Middle frontal gyrus (tissue), 1 donor: ENCODE measurements at regions not wholly inside any gene's neighbourhood (a gene's known extent, or its start where the extent isn't known, plus 50 kb on each side); places are given as distances from the start of the nearest gene placed in this dataset.

Source experiments
- DNase-seq: peaks from one replicate; pipeline ENCODE4 v3.0.0-alpha.2; 2015; ENCODE audit warnings: low spot score; ENCODE audit errors: extremely low spot score

DNA sequence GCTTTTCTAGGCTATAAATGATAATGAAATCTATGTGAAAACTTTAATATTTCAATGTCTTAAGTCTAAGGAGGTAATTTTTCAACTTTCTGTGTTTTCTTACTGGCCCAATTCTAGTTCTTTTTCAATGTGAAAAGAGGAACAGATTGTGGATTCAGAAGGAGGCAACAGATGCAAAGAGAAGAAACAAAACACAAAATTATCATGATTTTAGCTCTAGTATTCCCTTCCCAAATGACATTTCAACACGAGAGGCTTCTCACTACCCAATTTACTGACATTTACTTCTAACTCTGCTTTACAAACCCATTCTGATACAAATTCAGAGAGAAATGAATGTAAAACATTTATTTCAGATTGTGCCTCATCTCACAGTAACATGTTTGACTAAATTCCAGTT, 169.4 kb downstream of the WT1 start:
- no peak for DNase-seq

DNA sequence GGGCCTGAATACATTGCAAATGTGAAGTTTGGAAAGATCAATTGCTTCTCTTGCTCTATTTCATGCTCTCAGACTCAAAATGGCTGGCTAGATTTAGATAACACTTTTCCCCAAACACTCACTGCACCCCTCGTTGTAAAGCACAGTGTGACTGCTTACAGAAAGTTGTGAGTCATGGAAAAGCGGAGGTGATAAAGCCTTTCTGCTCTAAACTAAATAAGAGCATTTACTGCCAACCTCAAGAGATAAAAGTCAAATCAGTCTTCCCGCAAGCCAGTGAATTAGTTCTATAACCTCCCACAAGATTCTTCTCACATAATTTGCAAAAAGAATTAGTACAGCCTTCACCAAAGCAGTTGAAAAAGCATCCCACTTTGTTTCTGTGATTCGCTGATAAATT, 168.7 kb downstream of the WT1 start:
- DNase-seq: no peak

DNA sequence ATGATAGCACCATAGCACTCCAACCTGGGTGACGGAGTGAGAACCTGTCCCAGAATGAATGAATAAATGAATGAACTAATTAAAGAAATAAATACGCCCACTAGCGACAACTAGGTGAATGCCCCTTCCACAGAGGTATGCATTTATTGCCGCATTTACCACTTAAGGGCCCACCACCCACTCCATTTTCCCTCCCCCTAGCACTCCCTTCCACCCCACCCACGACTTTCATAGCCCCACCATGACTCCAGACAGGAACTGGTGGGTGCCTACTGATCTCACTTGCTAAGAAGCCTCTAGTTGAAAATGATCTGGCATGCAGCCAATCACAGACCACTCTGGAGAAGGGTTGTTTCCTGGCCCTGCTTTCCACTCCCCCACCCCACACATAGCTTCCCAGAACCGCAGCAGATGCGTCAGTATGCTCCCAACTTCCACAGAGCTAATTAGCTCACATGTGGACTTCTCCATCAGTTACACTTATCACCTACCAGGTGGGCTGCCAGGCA, 167.6 kb downstream of the WT1 start:
- DNase-seq: no peak

DNA sequence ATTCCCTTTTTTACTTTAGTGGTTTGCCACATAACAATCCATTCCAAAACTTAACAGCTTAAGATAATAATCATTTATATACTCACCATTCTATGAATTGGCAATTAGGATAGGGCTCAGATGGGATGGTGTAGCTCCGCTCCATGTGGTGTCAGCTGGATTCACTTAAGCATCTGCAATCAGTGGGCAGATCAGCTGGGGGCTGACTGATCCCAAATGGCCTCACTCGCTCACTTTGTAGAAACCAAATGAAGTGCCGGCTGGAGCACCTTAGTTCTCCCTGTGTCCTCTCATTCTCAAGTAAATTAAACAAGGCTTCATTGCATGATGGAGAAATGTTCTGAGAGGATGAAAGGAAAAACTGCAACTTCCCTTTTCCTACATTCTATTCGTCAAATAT, 161.4 kb downstream of the WT1 start:
- no peak for DNase-seq

DNA sequence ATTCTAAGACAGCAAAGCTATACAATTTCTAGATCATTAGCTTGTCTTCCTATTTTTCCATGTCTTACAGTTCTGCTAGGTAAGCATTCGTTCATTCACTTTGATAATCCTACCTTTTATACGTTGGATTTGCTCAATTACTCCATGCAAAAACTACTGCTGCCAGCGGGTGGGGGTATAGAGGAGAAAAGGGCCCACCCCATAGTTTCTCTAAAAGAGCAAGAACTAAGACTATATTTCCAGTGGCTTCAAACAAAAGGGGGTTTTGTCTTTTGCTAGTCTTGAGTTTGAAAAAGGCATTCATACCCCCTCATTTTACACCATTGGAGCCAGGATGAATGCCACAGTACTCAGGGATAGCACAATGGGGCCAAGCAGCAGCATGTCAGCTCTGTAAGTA, 155.7 kb downstream of the WT1 start:
- no peak for DNase-seq

DNA sequence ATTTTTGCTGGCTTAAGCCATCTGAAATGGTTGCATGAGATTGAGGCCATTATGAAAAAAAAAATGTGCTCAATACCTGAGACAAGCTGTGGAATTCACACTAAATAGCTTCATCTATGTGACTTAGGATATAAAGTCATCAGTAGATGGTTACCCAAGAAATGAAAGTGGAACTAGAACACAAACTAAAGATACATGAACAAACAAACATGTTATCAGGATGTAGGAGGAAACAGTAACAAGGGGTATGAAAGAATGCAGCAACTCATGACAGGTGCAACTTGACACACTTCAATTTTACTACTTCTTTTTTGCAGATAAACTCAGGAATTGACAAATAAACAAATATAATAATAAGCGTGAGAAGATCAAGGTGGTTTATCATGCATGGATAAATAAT, 155.0 kb downstream of the WT1 start:
- DNase-seq: no peak

DNA sequence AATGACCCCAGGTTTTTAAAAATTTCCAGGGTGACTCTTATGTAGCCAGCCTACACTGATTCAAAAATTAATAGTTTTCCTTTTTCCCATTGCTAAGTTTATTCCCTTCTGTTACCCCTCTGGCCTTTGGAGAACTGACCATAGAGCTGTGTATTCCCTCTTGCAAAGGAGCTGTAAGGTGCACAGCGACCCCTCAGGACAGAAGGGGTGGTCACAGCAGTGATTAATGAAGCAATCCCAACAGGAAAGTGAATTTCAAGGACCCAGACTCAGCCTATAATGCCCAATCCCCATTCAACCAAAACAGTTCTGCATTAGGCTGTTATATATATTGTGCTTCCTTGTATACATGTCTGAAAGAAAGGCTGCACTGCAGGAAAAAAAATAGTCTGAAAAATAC, 147.1 kb downstream of the WT1 start:
- DNase-seq: no peak

DNA sequence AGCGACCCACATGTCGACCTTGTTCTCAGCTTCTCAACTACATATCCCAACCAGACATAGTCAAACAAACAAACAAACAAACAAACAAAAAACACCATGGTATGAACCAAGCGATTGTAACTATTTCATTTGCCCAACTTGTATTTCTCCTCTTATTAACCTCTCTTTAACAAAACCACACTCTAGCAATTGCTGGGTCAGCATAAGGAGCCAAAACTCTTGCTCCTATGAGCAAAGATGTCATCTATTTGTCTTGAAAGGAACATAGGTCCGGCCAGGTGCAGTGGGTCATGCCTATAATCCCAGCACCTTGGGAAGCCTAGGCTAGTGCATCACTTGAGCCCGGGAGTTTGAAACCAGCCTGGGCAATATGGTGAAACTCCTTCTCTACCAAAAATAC, 145.6 kb downstream of the WT1 start:
- no peak for DNase-seq

DNA sequence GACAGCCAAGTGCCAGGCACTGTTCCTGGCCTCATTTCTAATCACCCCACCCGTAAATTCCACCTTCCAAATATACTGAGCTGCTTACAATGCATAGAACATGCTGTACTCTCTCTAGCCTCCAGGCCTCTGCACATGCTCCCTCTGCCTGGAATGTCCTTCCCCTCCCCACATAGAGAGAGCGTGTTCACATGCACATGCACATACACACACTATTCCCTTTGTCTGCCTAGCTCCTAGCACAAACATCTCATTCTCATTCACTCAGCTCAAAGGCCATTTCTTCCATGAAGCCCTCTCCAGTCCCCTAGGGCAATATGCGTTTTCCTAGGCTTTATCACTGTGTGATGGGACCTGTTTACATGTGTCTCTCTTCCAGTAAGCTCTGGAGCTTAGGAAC, 144.6 kb downstream of the WT1 start:
- DNase-seq: no peak

DNA sequence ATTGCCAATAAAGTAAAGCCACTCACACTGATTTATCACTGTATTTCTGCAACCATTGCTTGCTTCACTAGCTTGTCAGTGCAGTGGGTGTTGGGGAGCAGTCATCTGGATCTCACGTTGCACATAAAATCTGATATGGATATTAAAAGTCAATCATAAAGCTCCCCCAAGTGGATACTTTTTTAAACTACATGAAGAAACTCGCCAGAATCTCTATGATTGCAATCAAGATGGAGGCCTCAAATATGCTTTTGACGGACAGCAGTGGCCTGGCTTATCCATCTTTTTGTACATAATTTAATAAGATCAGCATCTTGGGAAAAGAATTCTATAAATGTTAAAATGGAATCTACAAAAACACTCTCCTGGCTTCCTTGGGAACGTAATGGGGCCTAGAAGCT, 137.7 kb downstream of the WT1 start:
- no peak for DNase-seq

DNA sequence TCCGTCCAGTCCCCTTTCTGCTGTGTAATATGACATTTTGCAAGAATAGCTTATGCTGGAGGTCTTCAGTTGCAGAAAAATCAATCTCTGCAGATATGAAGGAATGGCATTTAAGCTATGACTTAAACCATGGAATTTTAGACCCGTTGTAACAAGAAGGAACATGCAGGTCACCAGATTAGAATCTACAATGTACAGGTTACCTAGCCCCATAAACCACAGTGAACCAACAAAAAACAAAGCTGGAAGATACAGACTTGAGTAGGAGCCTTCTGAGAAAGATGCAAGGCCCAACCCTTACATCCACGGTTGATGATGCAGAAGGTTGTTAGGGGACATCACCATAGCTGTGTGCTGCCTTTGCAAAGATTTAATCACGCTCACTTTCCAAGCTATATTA, 132.5 kb downstream of the WT1 start:
- no peak for DNase-seq

DNA sequence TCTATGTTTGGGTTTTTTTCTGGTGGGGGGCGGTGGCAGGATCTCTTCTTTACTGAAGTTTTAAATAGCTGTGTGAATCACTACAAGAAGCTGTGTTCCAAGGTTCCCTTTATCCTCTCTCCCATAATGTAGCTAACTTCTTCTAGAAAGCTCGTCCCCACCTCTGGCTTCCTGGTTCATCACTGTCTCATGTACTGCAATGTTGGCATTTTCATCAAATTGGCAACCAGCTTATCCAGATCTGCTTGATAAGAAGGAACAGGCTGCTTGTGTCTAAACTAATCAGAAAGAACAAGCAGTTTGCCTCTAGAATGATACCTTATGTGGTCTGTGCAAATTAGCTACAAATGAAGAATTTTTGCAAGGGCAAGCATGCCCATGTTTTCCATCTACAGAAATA, 130.8 kb downstream of the WT1 start:
- DNase-seq: no peak

DNA sequence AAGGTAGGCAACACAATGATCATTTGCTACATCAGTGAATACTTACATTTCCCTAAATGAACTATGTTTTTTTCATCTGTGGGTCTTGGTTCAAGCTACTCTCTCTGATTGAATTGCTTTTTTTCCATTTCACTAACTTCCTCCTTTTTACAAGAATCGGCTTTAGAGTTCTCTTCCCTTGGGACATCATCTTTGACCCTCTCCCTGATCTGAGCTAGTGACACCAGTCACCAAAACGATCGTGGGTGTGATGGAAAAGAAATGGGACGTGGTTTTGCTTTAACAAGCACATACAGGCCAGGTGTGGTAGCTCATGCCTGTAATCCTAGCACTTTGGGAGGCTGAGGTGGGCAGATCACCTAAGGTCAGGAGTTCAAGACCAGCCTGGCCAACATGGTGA, 129.9 kb downstream of the WT1 start:
- DNase-seq: no peak

DNA sequence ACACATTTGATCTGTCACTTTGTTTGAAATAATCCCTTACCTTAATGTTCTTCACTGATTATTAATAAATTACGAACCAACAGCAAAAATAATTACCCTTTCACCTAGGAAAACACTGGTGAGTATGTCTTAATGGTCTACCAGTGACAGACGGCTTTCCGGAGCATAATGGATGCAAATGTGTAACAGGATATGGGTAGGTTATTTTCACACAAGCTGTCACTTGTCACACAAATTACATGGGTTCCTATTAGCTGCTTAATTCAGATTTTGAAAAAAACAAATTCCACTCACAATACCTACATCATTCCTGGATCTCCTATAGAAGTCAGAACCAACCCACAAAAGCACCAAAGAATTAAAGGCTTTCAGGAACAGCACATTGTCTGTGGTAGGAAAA, 127.9 kb downstream of the WT1 start:
- DNase-seq: no peak

DNA sequence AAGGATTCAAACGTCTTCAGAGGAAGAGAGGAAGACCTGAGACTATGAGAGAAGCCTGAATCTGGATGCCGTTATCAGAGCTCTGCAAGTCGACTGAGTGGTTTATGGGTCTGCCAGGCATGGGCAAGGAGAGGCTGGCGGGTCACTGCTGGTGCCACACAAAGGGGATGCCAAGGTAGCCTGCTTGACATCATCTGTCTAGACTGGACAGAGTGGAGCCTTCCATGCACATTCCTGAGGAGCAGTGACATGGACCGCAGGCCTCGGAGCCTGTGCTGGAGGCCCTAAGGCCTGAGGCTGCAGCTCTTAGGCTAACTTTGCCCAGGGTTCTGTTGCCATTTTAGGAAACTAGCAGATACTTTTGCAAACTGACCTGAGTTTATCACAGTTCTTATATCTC, 127.4 kb downstream of the WT1 start:
- DNase-seq: no peak

DNA sequence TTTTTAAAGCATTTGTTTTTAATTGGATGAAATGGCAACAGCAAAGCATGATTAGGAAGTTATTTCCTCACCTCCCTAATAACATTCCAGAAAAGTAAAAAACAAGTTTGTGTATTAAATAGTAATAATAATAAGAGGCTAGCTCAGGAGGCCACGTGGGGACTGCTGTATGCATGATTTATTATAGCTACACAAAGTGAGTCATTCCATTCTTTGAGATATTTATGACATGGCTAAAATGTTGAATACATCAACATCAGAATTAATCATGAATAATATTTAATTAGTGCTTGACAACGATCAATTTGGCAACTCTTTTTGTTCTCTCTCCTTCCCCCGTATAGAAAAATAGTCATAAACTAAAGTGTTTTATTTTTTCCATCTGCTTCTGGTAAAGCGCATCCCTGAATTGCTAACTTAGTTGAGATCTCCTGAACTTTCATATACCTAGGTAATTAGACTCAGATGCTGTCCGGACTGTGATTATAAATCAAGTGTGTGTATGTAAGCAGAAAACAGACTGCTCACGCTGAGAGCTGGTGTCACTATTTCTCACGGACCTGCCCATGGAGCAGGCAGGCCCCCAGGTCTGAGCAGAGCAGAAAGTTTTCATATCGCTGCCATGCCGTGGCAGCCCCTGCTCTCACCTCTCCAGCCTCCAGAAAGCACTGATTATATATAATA, 125.7 kb downstream of the WT1 start:
- no peak for DNase-seq

DNA sequence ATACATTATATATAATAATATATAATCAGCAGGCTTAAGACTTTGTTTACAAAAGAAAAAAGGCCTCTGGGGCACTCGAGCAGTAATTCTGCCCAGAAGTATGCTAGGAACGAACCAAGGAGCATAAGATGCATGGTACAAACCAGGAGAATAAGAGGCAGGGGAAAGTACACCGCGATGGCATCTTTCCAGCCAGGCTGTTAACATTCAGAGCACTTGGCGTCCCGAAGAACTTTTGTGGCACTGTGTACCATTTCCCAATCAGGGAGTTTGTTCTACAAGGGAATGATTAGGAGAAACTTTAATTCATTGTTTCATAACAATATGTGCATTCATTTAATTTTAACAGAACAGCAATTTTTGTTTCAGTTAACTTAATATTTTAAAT, 125.1 kb downstream of the WT1 start:
- DNase-seq: no peak

DNA sequence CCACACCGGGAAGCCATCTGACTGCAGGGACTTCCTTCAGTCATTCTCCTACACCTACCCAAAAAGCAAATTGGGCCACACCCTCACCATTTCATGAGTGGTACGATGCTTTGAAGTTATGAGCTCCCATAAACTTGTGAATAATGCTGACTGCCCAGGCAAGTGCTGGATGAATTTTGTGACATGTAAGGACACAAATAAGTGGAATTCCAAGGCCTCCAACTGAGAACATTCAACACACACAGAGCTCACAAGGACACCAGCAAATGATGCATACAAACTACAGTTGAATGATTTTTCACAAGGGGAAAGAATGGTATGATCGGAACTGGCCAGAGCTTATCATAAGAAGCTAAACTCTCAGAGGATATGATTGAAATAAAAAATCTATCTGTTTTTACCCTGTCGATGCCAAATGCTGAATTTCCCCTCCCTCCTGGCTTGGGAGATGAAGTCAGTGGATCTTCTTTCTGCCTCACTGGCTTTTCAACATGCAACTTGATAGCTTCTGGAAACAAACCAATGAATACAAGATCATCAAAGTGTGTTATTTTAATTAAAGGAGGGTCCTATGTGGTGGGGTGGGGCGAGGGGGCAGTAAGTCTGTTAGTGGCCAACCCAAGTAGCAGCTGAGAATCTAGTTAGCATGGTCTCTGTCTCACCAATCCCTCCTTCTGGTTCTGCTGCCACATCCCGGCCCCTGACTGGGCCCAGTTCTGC, 123.8 kb downstream of the WT1 start:
- DNase-seq: no peak

DNA sequence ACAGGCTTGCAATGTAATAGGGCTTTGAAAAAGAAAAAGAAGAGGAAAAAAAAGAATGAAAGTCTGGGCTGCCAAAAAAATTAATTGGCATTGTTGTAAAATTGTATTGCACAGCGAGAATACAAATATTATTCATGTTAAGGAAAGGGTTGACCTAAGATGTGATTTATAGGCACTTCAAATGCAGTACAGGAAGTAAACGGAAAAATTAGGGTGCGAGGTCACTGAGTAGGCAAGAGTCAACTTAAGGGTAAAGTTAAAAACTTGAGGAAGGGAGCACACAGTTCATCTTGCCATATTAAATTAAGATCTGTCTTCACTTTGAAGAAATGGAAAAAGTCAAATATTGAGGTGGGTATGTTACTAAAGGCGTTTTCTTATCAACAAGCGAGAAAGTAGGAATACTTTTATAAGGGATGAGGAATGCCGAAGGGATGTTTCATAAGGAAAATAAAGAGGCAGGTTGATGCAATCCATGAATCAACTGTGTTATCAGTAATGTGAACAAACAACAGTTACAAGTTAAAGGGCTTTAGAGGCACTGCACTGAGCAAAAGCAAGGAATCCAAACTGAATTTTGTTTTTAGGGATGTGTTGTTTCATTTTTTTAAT, 123.0 kb downstream of the WT1 start:
- no peak for DNase-seq

DNA sequence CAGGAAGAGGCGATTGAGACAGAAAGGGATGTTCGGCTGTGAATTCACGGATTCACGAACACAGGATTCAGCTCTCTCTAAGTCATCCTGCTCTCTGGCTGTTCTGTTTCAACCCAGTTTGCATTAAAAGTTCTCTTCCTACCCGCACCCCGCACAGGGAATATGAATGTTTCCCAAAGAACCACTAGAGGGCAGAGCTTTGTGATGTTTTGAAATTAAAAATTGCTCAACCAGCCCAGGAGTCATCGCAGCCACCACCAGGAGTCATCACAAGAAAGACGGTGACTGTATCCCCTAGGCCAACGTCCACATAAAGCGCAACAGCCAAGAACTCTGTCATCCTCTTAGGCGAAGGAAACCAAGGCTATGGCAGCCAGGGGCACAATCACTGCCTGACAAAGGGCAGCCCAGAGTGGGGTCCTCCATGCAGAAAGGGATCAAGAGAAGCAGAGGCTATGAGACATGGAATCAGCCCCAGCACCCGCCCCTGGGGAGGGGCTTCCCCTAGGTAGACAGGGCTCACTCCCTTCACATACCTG, 122.4 kb downstream of the WT1 start:
- no peak for DNase-seq

DNA sequence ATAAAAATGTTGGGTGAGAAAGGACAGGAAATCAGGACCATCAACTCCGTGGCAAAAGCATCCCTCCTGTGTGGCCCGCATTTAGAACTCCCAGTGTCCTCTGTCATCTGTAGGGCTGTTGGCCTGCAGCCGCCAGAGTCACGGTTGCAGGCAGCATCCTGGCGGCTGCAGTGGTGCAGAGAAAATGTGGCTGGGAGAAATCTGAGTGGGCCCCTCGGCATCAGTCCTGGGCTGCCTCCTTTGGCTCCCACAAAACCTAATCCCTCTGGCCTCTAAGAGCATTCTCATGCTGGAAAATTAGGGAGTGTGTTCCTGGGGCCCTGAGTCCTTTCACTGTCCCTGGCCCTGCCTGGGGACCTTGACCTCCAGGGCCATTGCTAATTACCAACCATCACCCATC, 121.9 kb downstream of the WT1 start:
- DNase-seq: no peak

DNA sequence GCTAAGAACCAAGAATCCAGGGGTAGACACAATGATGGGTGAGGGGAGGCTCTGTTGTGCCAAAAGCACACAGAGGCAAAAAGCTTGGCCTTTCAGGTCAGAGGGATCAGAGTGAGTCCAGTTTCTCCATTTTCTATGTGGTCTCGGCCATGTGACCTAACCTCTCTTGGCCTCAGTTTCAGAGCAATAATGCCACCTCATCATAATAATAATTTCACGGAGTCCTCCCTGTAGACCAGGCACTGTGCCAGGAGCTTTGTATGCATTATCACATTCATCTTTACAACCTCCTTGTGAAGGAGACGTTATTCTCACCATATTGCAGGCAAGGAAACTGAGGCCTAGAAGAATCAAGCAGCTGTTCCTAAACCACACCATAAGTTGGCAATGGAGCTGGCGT, 120.2 kb downstream of the WT1 start:
- no peak for DNase-seq

DNA sequence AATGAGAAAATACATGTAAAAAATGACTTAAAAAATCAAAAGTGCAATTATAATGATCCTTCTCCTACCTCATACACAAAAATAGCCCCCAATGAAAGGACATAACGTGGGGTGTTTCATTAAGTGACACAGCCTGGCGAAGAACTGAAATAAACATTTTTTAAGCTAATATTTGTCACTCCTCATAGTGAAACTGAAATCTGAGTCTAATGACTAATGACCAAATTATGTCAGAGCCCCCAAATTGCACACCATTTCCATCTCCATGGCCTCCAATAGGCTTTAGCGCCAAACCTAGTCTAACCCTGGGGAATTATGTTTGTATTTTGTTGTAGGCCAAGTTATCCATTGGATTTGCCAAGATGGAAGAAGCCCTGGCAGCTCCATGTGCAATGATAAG, 119.1 kb downstream of the WT1 start:
- DNase-seq: no peak
